ENCODE measurements at regions not wholly inside any gene's neighbourhood (a gene's known extent, or its start where the extent isn't known, plus 50 kb on each side); places are given as distances from the start of the nearest gene placed in this dataset.

DNA sequence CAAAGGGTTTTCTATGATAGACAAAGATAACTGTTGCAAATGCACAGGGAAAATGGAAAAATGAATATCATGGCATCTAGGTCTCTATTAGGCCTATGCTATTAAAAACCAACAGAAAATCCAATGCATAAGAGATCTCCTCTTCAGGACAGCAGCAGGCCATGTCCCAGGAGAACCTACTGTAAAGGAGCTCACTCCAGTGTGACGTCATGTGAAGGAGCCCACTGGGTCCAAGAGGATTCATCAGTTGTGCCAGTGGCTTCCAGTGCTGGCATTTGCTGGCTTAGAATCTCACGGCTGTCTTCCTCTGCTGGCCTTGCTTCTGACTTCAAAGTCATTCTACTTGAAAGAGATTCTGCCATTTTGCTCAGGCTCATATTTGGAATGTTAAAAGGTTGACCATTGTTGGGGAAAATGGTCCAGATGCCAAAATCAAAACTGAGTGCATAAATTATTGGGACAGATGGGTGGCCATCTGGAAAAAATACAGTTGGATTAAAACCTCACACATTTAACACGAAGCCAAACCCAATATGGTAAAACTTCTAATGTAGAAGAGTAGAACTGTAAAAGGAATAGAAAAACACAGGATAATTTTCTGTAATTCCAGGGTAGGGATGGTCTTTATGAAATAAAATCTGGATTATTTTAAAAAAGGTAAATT is 75.4 kb upstream of the ARID2 start:
- no peak for DNase-seq (ENCODE audit: low spot score)
- TF ChIP-seq, protein P1, sequence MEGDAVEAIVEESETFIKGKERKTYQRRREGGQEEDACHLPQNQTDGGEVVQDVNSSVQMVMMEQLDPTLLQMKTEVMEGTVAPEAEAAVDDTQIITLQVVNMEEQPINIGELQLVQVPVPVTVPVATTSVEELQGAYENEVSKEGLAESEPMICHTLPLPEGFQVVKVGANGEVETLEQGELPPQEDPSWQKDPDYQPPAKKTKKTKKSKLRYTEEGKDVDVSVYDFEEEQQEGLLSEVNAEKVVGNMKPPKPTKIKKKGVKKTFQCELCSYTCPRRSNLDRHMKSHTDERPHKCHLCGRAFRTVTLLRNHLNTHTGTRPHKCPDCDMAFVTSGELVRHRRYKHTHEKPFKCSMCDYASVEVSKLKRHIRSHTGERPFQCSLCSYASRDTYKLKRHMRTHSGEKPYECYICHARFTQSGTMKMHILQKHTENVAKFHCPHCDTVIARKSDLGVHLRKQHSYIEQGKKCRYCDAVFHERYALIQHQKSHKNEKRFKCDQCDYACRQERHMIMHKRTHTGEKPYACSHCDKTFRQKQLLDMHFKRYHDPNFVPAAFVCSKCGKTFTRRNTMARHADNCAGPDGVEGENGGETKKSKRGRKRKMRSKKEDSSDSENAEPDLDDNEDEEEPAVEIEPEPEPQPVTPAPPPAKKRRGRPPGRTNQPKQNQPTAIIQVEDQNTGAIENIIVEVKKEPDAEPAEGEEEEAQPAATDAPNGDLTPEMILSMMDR (IDR thresholded peaks at IDR 0.05; ENCODE audit: extremely low read depth, missing control alignments): no peak

DNA sequence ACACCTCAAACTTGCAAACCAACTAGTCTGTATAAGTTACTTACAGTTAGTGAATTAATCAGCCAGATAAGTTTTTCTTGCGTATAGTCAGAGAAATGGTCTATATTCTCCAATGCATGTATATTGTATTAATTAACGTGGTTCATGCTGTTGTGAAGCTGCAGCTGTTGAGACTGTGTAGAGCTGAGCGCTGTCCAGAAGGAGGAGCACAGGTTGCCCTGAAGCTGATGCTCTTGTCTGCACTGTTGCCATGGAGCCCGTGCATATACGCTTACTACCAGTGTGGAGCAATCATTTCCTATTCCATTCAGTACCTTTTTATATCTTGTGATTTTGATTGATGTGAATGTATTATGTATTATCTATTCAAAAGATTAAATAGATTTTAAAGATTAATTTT is 74.3 kb upstream of the ARID2 start:
- TF ChIP-seq, protein P1 (IDR thresholded peaks at IDR 0.05; ENCODE audit: extremely low read depth, missing control alignments): no peak
- no peak for DNase-seq (ENCODE audit: low spot score)

DNA sequence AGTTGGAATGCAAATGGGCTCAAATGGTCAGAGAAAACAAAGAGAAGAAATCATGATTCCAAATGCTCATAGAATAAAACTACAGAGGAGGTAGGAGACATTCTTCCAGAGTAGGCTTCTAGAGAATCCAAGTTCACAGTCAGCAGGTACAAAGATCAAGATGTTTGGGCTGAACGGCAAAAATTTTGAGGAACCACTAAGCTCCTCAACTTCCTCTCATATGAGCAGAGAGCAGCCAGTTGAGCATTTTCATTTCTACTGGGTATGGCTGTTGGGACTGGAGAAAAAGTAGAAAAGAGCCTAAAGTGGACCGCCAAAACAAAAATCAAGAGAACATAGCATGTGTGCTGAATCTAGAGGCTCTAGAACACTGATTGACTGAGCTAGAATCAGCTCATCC is 73.8 kb upstream of the ARID2 start:
- TF ChIP-seq, protein P1 (IDR thresholded peaks at IDR 0.05; ENCODE audit: extremely low read depth, missing control alignments): no peak
- DNase-seq (ENCODE audit: low spot score): no peak

DNA sequence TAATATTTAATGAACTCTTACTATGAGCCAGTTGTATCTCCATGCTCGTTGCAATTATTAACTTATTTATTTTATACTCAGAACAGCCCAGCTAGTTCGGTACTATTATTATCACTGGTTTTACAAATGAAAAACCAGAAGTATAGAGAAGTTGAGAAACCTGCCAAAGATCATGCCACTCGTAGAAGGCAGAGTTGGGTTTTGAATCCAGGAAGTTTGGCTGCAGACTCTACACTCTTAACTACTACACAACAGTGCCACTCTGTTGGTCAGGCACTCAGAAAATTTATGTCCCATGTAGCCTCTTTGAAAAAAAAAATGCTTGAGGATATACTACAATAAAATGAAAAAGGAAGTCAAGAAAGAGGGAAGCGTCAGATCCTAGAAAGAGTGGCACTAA is 71.5 kb upstream of the ARID2 start:
- TF ChIP-seq, protein P1 (IDR thresholded peaks at IDR 0.05; ENCODE audit: extremely low read depth, missing control alignments): no peak

DNA sequence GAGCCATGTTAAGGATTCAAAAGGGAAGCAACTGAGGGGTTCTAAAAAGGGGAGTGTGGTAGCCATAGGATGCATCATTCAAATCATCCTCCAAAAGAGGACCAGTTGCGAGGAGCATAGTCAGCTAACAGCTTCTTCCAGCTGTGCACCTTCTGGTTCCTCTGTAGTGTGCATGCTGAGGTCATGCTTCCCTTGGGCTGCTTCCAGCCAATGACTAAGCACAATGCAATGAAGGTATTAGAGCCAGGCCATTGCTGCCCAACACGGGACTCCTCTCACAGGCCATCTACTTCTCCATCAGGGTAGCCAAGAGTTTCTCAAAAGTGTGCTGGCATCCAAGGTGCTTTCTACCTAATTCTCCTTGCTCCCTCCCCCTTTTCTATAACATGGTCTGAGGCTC is 69.2 kb upstream of the ARID2 start:
- TF ChIP-seq, protein P1 (IDR thresholded peaks at IDR 0.05; ENCODE audit: extremely low read depth, missing control alignments): no peak
- DNase-seq (ENCODE audit: low spot score): no peak

More for the DNA sequence above, 71.5 kb upstream of the ARID2 start:
- no peak for DNase-seq (ENCODE audit: low spot score)

DNA sequence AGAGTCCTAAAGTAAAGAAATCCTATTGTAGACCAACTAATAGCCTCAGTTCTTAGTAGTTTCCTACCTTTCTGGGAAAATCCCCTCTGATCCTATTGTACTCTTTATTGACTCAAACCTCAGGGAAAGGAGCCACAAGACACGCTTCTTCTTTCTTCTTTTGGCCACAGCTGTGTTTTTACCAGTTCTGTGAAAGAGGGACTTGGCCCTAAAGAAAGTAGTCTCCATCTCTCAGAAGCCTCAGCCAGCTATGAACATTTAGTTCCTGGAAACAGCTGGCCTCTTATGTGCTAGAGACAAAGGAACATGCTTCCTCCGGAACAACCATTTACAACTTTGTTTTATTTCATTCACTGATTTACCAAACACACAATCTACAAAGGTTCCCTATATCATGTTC is 66.1 kb upstream of the ARID2 start:
- TF ChIP-seq, protein P1 (IDR thresholded peaks at IDR 0.05; ENCODE audit: extremely low read depth, missing control alignments): no peak
- no peak for DNase-seq (ENCODE audit: low spot score)

DNA sequence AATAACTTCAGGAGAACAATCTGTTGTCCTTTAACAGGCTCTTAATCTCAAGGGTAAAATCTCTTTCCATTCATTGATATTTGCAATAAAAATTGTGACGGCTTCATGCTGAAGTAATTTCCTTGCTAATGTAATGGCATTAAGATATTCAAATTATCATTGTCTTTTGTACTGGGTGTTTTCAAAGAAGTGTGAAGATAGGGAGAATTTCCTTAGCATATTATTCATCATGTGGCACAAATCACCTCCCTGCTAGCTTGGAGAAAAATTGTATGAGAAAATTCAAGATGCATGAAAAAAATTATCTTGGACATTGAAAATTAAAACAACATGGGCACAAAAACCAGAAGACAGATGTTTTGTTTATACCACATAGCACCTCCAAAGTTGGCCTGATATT is 63.6 kb upstream of the ARID2 start:
- TF ChIP-seq, protein P1 (IDR thresholded peaks at IDR 0.05; ENCODE audit: extremely low read depth, missing control alignments): no peak

More for the DNA sequence above, 63.6 kb upstream of the ARID2 start:
- no peak for DNase-seq (ENCODE audit: low spot score)

All from GM20000 (cell line).